ENCODE measurements at regions not wholly inside any gene's neighbourhood (a gene's known extent, or its start where the extent isn't known, plus 50 kb on each side); places are given as distances from the start of the nearest gene placed in this dataset.
"Not testable (repeated sequence)": the region's sequence is repeated elsewhere in the genome, so short reads cannot be mapped to it uniquely, and the experiment has no call there.

DNA sequence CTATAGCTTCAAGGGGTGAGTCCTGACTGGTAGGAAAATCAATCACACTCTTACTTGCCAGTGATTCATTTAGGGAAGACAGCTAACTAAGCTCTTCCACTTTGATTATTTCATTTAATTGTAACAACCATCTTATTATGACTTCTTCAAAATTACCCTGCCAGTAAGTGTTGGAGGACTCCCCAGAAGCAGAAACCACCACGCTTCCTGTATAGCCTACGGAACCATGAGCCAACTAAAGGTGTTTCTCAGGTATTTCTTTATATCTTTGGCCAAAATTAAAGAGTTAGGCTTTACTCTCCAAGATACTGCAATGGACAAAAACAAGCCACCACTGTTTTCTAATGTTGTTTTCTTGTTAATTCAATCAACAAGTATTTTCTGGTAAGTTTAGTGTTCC, 61.0 kb downstream of the FOXD4L5 start:
- H3K4me1 ChIP-seq (ENCODE audit: low read depth); ATAC-seq; H3K36me3 ChIP-seq (ENCODE audit: low read depth); H3K9me3 ChIP-seq; intact Hi-C loops (cut with DNase I, micrococcal nuclease); H3K4me3 ChIP-seq; DNase-seq: not testable (repeated sequence)

DNA sequence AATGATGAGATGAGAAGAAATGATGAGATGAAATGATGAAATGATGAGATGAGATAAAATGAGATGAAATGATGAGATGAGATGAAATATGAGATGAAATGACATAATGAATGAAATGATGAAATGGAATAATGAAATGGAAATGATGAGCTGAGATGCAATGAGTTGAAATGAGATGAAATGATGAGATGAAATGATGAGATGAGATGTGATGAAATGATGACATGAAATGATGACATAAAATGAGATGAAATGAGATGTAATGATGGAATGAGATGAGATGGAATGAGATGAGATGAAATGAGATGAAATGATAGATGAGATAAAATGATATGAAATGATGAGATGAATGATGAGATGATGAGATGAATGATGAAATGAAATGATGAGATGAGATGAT, 76.2 kb downstream of the FOXD4L5 start:
- H3K4me3 ChIP-seq; DNase-seq; H3K4me1 ChIP-seq (ENCODE audit: low read depth); ATAC-seq; H3K9me3 ChIP-seq; H3K36me3 ChIP-seq (ENCODE audit: low read depth); intact Hi-C loops (cut with DNase I, micrococcal nuclease): not testable (repeated sequence)

DNA sequence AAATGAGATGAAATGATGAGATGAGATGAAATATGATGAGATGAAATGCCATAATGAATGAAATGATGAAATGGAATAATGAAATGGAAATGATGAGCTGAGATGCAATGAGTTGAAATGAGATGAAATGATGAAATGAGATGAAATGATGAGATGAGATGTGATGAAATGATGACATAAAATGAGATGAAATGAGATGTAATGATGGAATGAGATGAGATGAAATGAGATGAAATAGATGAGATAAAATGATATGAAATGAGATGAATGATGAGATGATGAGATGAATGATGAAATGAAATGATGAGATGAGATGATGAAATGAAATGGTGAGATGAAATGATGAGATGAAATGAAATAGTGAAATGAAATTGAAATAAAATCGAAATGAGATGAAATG, 77.7 kb downstream of the FOXD4L5 start:
- ATAC-seq; DNase-seq; intact Hi-C loops (cut with DNase I, micrococcal nuclease): not testable (repeated sequence)

DNA sequence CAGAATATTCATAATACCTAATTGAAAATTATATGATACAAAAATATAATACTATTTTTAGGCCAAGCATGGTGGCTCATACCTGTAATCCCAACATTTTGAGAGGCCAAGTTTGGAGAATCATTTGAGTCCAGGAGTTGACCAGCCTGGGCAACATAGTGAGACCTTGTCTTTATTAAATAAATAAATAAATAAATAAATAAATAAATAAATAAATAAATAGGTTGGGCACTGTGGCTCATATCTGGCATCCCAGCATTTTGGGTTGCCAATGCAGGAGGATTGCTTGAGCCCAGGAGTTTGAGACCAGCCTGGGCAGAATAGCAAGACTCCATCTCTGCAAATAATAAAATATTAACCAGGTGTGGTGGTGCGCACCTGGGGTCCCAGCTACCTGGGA, 79.2 kb downstream of the FOXD4L5 start:
- intact Hi-C loops (cut with DNase I, micrococcal nuclease); H3K36me3 ChIP-seq (ENCODE audit: low read depth); ATAC-seq: not testable (repeated sequence)

More for the DNA sequence above, 77.7 kb downstream of the FOXD4L5 start:
- H3K36me3 ChIP-seq (ENCODE audit: low read depth); H3K4me1 ChIP-seq (ENCODE audit: low read depth); H3K4me3 ChIP-seq; H3K9me3 ChIP-seq: not testable (repeated sequence)

DNA sequence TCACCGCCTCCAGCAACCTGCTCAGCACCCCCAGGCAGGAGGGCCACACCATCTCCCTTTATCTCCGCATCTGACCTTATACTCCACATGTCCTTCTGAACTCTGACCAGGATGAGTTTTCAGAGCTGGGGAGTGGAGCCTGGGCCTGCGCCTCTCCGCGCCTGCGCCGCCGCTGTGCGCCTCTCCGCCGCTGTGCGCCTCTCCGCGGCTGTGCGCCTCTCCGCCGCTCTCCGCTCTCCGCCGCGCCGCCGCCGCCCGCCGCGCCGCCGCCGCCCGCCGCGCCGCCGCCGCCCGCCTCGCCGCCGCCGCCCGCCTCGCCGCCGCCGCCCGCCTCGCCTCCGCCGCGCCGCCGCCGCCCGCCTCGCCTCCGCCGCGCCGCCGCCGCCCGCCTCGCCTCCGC, 89.2 kb downstream of the FOXD4L5 start:
- intact Hi-C loops (cut with DNase I, micrococcal nuclease); DNase-seq; H3K9me3 ChIP-seq; H3K4me3 ChIP-seq; ATAC-seq; H3K36me3 ChIP-seq (ENCODE audit: low read depth); H3K4me1 ChIP-seq (ENCODE audit: low read depth): not testable (repeated sequence)

More for the DNA sequence above, 79.2 kb downstream of the FOXD4L5 start:
- H3K4me3 ChIP-seq; H3K9me3 ChIP-seq; H3K4me1 ChIP-seq (ENCODE audit: low read depth); DNase-seq: not testable (repeated sequence)

DNA sequence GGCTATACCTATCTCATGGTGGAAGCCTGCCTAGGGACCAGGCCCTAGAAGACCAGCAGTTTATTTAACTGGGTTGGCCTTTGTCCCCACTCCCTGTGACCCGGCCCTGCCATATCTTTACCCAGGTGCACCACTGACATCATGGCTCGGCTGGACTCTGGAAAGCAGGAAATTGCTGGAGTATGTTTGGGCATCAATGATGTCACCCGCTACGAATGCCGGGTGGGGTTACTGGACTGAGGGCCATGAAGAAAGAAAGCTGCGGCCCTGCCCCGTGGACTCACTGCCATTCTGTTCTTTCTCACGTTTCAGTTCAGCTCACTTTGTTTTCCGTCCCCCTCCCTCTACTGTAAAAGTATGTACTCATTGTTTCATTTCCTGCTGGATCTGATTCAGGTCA, 129.1 kb downstream of the FOXD4L5 start:
- DNase-seq: peak; percentile 7 to 30 (median 26)
- H3K9me3 ChIP-seq; H3K4me1 ChIP-seq (ENCODE audit: low read depth); H3K36me3 ChIP-seq (ENCODE audit: low read depth); intact Hi-C loops (cut with DNase I, micrococcal nuclease); H3K4me3 ChIP-seq; ATAC-seq: not testable (repeated sequence)

All from mucosa of descending colon (tissue), 3 donors.